Erythroblast (primary cell): ENCODE measurements at regions not wholly inside any gene's neighbourhood (a gene's known extent, or its start where the extent isn't known, plus 50 kb on each side); places are given as distances from the start of the nearest gene placed in this dataset.

Experiments used
- GATA1 ChIP-seq: IDR thresholded peaks from 2 replicates; pipeline ENCODE4 v1.6.1; 2011; ENCODE audit warnings: low read depth, mild to moderate bottlenecking, control low read depth, low read length, moderate library complexity
- POLR2A ChIP-seq: IDR thresholded peaks from 2 replicates; pipeline ENCODE4 v1.6.1; 2011; ENCODE audit warnings: mild to moderate bottlenecking, low read length

DNA sequence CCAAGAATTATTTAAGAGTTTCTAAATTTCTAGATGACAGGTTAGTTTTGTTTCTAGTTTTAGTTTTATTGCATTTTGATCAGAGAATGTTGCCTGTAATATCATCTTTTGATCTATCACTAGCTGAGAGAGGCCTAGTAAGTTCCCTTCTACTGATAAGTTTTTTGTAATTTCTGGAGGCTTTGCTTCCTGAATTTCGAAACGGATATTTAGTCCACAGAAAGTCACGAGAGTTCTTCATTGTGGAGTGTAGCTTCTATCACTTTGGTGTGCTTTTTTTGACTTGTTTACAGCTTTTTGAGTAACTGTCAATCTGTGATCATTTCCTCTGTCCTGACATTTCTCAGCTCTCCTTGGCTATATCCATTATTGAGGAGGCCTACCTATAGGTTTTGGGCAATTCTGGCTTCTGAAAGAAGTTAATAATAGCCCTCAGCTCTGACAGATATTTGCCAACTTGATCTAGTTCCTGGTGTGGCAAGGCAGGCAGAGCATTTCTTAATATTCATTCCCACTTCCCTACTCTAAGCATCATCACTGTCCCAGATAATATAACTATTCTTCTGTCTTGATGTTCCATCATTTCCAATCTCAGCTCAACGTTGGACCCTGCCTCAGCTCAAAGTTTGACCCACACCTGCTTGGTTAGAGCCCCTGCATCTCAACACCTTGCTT is 171.3 kb downstream of the BLID start:
- no peak for TF ChIP-seq POLR2A
- TF ChIP-seq GATA1, result no peak
